HCT116 (cell line): ENCODE measurements at regions not wholly inside any gene's neighbourhood (a gene's known extent, or its start where the extent isn't known, plus 50 kb on each side); places are given as distances from the start of the nearest gene placed in this dataset.

Source experiments
- ATAC-seq: fragments of 200-7000 bp; cut with Tn5 transposase; 2 replicates; pipeline ENCODE4 v1.9.1; 2020; ENCODE audit warnings: mild to moderate bottlenecking, moderate library complexity
- BruUV-seq: library from RNA; stranded (reverse); fragments of 400-500 nt; replicated peaks from 2 replicates; lab custom pipeline; 2021; lab: Mats Ljungman, UMichigan
- CTCF ChIA-PET: fragments of 300-600 bp; sonication (Branson Sonifier 250); formaldehyde crosslinking; loops from one replicate; lab custom pipeline; 2021; ENCODE audit warnings: antibody characterized with exemption; lab: Charles Lee
- POLR2A ChIA-PET: fragments of 300-600, 350-600 bp; sonication (Branson Sonifier 250); formaldehyde crosslinking; loops from one replicate; lab custom pipeline; 2021; ENCODE audit warnings: antibody characterized with exemption; lab: Charles Lee
- RAD21 ChIA-PET, 2 experiments: fragments of 300-600 bp; sonication (Branson Sonifier 250); formaldehyde crosslinking; loops; one replicate each; lab custom pipeline; 2023; ENCODE audit warnings: low total read pairs in 2 of 2; ENCODE audit not compliant: uncharacterized antibody in 2 of 2, unreplicated experiment in 2 of 2, low non-redundant PET in 1 of 2; lab: Charles Lee
- DNase-seq: peaks from one replicate; pipeline ENCODE4 v3.0.0-alpha.2; 2010; ENCODE audit warnings: low read depth, low spot score
- H2AFZ ChIP-seq: fragments of 200-600 bp; shearing (Covaris generic), sonication (generic); 2 replicates; pipeline ENCODE4 v1.6.1; 2017; ENCODE audit warnings: low read depth, mixed run types, mixed read lengths, antibody characterized with exemption, low read length; ENCODE audit not compliant: poor library complexity, severe bottlenecking
- H3K27ac ChIP-seq: 2 replicates; pipeline ENCODE4 v1.5.1; 2012; ENCODE audit warnings: low read depth, low read length
- H3K27me3 ChIP-seq: fragments of 200-600 bp; sonication (generic); 2 replicates; pipeline ENCODE4 v1.6.1; 2016; ENCODE audit warnings: mixed run types, low read length, mixed read lengths; ENCODE audit not compliant: insufficient read depth
- H3K36me3 ChIP-seq, 2 experiments: fragments of 200-500 bp in 1 of 2; fragments of 200-600 bp in 1 of 2; sonication (Bioruptor generic) in 1 of 2; sonication (generic) in 1 of 2; 2 replicates each; pipeline versions ENCODE4 v1.5.1 to v1.6.1; 2014 to 2016; ENCODE audit warnings: low read length in 2 of 2, inconsistent platforms in 1 of 2, mixed read lengths in 1 of 2, mixed run types in 1 of 2; ENCODE audit not compliant: insufficient read depth in 2 of 2, control insufficient read depth in 1 of 2
- H3K4me1 ChIP-seq, 2 experiments: fragments of 200-600 bp in 1 of 2; sonication (generic) in 1 of 2; 2 replicates each; pipeline versions ENCODE4 v1.5.1 to v1.6.1; 2012 to 2017; ENCODE audit warnings: low read length in 2 of 2, inconsistent platforms in 1 of 2, mild to moderate bottlenecking in 1 of 2, mixed read lengths in 1 of 2, mixed run types in 1 of 2, moderate library complexity in 1 of 2; ENCODE audit not compliant: insufficient read depth in 2 of 2, control insufficient read depth in 1 of 2
- H3K4me2 ChIP-seq: fragments of 200-600 bp; sonication (generic); 2 replicates; pipeline ENCODE4 v1.6.1; 2017; ENCODE audit warnings: mixed run types, low read length, mixed read lengths
- H3K4me3 ChIP-seq, 2 experiments: fragments of 200-600 bp in 1 of 2; sonication (generic) in 1 of 2; replicated peaks in 1 of 2; 2 replicates each; pipeline ENCODE4 v1.5.1; 2011 to 2016; ENCODE audit warnings: low read length in 2 of 2, control low read depth in 1 of 2, low read depth in 1 of 2, mild to moderate bottlenecking in 1 of 2, mixed read lengths in 1 of 2, mixed run types in 1 of 2
- H3K79me2 ChIP-seq: fragments of 200-600 bp; sonication (generic); 2 replicates; pipeline ENCODE4 v1.6.1; 2017; ENCODE audit warnings: mild to moderate bottlenecking, mixed run types, low read length, moderate library complexity, mixed read lengths; ENCODE audit not compliant: insufficient read depth
- H3K9ac ChIP-seq: fragments of 200-600 bp; sonication (generic); 2 replicates; pipeline ENCODE4 v1.6.1; 2016; ENCODE audit warnings: low read length, mixed read lengths
- H3K9me2 ChIP-seq: fragments of 200-600 bp; sonication (generic), shearing (Covaris generic); 2 replicates; pipeline ENCODE4 v1.6.1; 2017; ENCODE audit warnings: mixed run types, mild to moderate bottlenecking, moderate library complexity; ENCODE audit not compliant: insufficient read depth
- H3K9me3 ChIP-seq, 2 experiments: fragments of 200-500 bp in 1 of 2; fragments of 200-600 bp in 1 of 2; sonication (Bioruptor generic) in 1 of 2; sonication (generic) in 1 of 2; 2 replicates each; pipeline ENCODE4 v1.6.1; 2014 to 2017; ENCODE audit warnings: low read length in 2 of 2, mixed read lengths in 2 of 2, inconsistent platforms in 1 of 2, low read depth in 1 of 2, mild to moderate bottlenecking in 1 of 2, mixed run types in 1 of 2, moderate library complexity in 1 of 2; ENCODE audit not compliant: control insufficient read depth in 1 of 2, insufficient read depth in 1 of 2
- H4K20me1 ChIP-seq: fragments of 200-600 bp; sonication (generic), shearing (Covaris generic); 2 replicates; pipeline ENCODE4 v1.6.1; 2017; ENCODE audit warnings: mixed run types, mild to moderate bottlenecking, moderate library complexity; ENCODE audit not compliant: insufficient read depth
- CBX3 ChIP-seq: IDR thresholded peaks from 2 replicates; pipeline ENCODE4 v1.6.1; 2012; ENCODE audit warnings: low read depth
- CEBPB ChIP-seq: IDR thresholded peaks from 2 replicates; pipeline ENCODE4 v1.6.1; 2012; ENCODE audit warnings: low read depth
- EGR1 ChIP-seq: IDR thresholded peaks from 2 replicates; pipeline ENCODE4 v1.6.1; 2012; ENCODE audit warnings: low read depth
- ELF1 ChIP-seq: IDR thresholded peaks from 2 replicates; pipeline ENCODE4 v1.6.1; 2012; ENCODE audit warnings: low read depth, borderline replicate concordance
- EZH2 ChIP-seq: fragments of 200-600 bp; sonication (generic); IDR thresholded peaks from 2 replicates; pipeline ENCODE4 v1.6.1; 2017; ENCODE audit warnings: antibody characterized with exemption, mixed run types
- EZH2phosphoT487 ChIP-seq: fragments of 200-600 bp; IDR thresholded peaks from 2 replicates; pipeline ENCODE4 v1.6.1; 2018; ENCODE audit warnings: antibody characterized with exemption, borderline replicate concordance
- JUND ChIP-seq: IDR thresholded peaks from 2 replicates; pipeline ENCODE4 v1.6.1; 2012
- POLR2A ChIP-seq: IDR thresholded peaks from 2 replicates; pipeline ENCODE4 v1.7.0; 2011; ENCODE audit warnings: borderline replicate concordance; ENCODE audit not compliant: insufficient read depth, insufficient read length; ENCODE audit errors: extremely low read depth
- POLR2AphosphoS5 ChIP-seq: IDR thresholded peaks from 2 replicates; pipeline ENCODE4 v1.6.1; 2011; ENCODE audit warnings: mild to moderate bottlenecking, low read depth, low read length, moderate library complexity
- RAD21 ChIP-seq: IDR thresholded peaks from 2 replicates; pipeline ENCODE4 v1.6.1; 2012; ENCODE audit warnings: low read depth, mild to moderate bottlenecking
- SP1 ChIP-seq: IDR thresholded peaks from 2 replicates; pipeline ENCODE4 v1.6.1; 2012; ENCODE audit warnings: low read depth
- SRF ChIP-seq: IDR thresholded peaks from 2 replicates; pipeline ENCODE4 v1.6.1; 2012; ENCODE audit warnings: low read depth
- ZFX ChIP-seq: fragments of 450-650 bp; IDR thresholded peaks from 2 replicates; pipeline ENCODE4 v1.6.1; 2017
- intact Hi-C: fragments of 100-400 bp; cut with micrococcal nuclease; formaldehyde crosslinking; loops from 2 replicates; pipeline ENCODE4 v1.10.0; 2022
- TF ChIP-seq, protein P1 (sequence below): IDR thresholded peaks from 2 replicates; pipeline ENCODE4 v1.6.1; 2012; ENCODE audit warnings: low read depth
- TF ChIP-seq, protein P2 (sequence below): IDR thresholded peaks from 2 replicates; pipeline ENCODE4 v1.6.1; 2012
- TF ChIP-seq, protein P3 (sequence below): IDR thresholded peaks from 2 replicates; pipeline ENCODE4 v1.6.1; 2011; ENCODE audit warnings: mild to moderate bottlenecking, low read length, moderate library complexity; ENCODE audit not compliant: insufficient replicate concordance; ENCODE audit errors: extremely low read depth
- TF ChIP-seq, protein P4 (sequence below): IDR thresholded peaks from 2 replicates; pipeline ENCODE4 v1.6.1; 2012
- TF ChIP-seq, protein P5 (sequence below), 3 experiments: fragments of 200-600 bp in 1 of 3; sonication (generic) in 1 of 3; IDR thresholded peaks in 2 of 3; conservative IDR thresholded peaks in 1 of 3; 2 replicates each; pipeline ENCODE4 v1.5.1; 2012 to 2017; ENCODE audit warnings: low read depth in 2 of 3, low read length in 2 of 3, antibody characterized with exemption in 1 of 3, borderline replicate concordance in 1 of 3, control low read depth in 1 of 3, mild to moderate bottlenecking in 1 of 3, mixed read lengths in 1 of 3, mixed run types in 1 of 3, moderate library complexity in 1 of 3; ENCODE audit not compliant: insufficient read depth in 1 of 3

DNA sequence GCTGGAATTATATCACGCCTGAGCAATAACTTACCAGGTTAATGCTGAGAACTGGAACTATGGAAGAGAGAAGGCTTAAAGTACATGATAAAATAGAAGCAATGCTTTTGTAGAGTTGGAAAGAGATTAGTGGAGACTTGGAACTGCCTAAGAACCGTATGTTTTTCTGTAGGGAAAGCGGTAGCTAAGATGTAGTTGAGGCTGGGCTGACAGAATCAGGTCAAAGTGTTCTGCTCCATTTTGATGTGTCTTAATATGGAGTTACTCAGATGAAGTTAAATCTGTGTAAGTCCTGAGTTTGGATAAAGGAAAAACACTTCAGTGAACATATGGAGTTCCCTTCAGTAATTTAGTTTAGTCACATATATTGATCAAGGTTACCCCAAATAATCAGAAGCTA is 860.9 kb upstream of the CXADR start (continued):
- TF ChIP-seq, protein P1, sequence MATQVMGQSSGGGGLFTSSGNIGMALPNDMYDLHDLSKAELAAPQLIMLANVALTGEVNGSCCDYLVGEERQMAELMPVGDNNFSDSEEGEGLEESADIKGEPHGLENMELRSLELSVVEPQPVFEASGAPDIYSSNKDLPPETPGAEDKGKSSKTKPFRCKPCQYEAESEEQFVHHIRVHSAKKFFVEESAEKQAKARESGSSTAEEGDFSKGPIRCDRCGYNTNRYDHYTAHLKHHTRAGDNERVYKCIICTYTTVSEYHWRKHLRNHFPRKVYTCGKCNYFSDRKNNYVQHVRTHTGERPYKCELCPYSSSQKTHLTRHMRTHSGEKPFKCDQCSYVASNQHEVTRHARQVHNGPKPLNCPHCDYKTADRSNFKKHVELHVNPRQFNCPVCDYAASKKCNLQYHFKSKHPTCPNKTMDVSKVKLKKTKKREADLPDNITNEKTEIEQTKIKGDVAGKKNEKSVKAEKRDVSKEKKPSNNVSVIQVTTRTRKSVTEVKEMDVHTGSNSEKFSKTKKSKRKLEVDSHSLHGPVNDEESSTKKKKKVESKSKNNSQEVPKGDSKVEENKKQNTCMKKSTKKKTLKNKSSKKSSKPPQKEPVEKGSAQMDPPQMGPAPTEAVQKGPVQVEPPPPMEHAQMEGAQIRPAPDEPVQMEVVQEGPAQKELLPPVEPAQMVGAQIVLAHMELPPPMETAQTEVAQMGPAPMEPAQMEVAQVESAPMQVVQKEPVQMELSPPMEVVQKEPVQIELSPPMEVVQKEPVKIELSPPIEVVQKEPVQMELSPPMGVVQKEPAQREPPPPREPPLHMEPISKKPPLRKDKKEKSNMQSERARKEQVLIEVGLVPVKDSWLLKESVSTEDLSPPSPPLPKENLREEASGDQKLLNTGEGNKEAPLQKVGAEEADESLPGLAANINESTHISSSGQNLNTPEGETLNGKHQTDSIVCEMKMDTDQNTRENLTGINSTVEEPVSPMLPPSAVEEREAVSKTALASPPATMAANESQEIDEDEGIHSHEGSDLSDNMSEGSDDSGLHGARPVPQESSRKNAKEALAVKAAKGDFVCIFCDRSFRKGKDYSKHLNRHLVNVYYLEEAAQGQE: no peak
- TF ChIP-seq JUND (no peak), POLR2AphosphoS5 (no peak), CEBPB (no peak)
- TF ChIP-seq, protein P2, sequence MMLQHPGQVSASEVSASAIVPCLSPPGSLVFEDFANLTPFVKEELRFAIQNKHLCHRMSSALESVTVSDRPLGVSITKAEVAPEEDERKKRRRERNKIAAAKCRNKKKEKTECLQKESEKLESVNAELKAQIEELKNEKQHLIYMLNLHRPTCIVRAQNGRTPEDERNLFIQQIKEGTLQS: no peak
- TF ChIP-seq, all 23 proteins: peak for 0

DNA sequence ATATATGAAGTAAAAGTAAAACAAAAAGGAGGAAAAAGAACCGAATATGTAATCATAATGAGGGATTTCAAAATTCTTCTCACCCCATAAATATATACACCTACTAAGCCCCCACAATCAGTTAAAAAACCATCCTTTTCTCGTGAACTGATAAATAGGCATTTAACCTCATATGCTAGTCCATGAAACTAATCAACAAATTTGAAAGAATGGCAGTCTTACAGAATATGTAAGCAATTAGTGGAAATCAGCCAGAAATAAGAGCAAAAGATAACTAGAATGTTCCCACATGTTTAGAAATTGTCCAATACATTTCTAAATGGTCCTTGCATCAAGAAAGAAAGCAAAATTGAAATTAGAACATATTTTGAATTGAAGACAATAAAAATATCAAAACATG is 849.4 kb upstream of the CXADR start:
- intact Hi-C loops: no loop called here
- no peak for ATAC-seq
- H3K4me1 ChIP-seq: no peaks in the 10 kb centered on the region
- H3K9me3 ChIP-seq: peaks cover 0 to 8% of the 10 kb centered on the region in 2 experiments; a peak in 2 of 4 replicates
- H3K9ac ChIP-seq: no peak overlapping the region
- H3K27ac ChIP-seq: no peak overlapping the region
- BruUV-seq: no TSS peak
- H3K4me3 ChIP-seq: no peak overlapping the region
- no peak for DNase-seq
- H3K27me3 ChIP-seq: no peaks in the 10 kb centered on the region
- no peak overlapping the region for H2AFZ ChIP-seq
- no peak overlapping the region for H3K4me2 ChIP-seq
- CTCF ChIA-PET: no interaction called here
- H3K36me3 ChIP-seq: no peaks in the 10 kb centered on the region
- RAD21 ChIA-PET: no interaction called here
- TF ChIP-seq SP1 (no peak), JUND (no peak), POLR2AphosphoS5 (no peak), EZH2 (no peak), EZH2phosphoT487 (no peak), POLR2A (no peak), SRF (no peak), ELF1 (no peak), ZFX (no peak), EGR1 (no peak), CBX3 (no peak), RAD21 (no peak)
- TF ChIP-seq, protein P3, sequence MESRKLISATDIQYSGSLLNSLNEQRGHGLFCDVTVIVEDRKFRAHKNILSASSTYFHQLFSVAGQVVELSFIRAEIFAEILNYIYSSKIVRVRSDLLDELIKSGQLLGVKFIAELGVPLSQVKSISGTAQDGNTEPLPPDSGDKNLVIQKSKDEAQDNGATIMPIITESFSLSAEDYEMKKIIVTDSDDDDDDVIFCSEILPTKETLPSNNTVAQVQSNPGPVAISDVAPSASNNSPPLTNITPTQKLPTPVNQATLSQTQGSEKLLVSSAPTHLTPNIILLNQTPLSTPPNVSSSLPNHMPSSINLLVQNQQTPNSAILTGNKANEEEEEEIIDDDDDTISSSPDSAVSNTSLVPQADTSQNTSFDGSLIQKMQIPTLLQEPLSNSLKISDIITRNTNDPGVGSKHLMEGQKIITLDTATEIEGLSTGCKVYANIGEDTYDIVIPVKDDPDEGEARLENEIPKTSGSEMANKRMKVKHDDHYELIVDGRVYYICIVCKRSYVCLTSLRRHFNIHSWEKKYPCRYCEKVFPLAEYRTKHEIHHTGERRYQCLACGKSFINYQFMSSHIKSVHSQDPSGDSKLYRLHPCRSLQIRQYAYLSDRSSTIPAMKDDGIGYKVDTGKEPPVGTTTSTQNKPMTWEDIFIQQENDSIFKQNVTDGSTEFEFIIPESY: no peak
- TF ChIP-seq, protein P4, sequence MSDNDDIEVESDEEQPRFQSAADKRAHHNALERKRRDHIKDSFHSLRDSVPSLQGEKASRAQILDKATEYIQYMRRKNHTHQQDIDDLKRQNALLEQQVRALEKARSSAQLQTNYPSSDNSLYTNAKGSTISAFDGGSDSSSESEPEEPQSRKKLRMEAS: no peak
- TF ChIP-seq, protein P5, sequence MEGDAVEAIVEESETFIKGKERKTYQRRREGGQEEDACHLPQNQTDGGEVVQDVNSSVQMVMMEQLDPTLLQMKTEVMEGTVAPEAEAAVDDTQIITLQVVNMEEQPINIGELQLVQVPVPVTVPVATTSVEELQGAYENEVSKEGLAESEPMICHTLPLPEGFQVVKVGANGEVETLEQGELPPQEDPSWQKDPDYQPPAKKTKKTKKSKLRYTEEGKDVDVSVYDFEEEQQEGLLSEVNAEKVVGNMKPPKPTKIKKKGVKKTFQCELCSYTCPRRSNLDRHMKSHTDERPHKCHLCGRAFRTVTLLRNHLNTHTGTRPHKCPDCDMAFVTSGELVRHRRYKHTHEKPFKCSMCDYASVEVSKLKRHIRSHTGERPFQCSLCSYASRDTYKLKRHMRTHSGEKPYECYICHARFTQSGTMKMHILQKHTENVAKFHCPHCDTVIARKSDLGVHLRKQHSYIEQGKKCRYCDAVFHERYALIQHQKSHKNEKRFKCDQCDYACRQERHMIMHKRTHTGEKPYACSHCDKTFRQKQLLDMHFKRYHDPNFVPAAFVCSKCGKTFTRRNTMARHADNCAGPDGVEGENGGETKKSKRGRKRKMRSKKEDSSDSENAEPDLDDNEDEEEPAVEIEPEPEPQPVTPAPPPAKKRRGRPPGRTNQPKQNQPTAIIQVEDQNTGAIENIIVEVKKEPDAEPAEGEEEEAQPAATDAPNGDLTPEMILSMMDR (IDR thresholded peaks at IDR 0.05 in 2 of 3, conservative IDR thresholded peaks at IDR 0.05 in 1 of 3; ENCODE audit: borderline replicate concordance in 1 of 3, insufficient read depth in 1 of 3, low read depth in 2 of 3, low read length in 2 of 3): no peak
- H3K79me2 ChIP-seq: no peaks in the 10 kb centered on the region
- no peaks in the 10 kb centered on the region for H4K20me1 ChIP-seq
- no peaks in the 10 kb centered on the region for H3K9me2 ChIP-seq
- POLR2A ChIA-PET: no interaction called here
